ENCODE measurements at regions not wholly inside any gene's neighbourhood (a gene's known extent, or its start where the extent isn't known, plus 50 kb on each side); places are given as distances from the start of the nearest gene placed in this dataset.

- no peak for TF ChIP-seq USF2 (IDR thresholded peaks at IDR 0.05; ENCODE audit: low read length)
- TF ChIP-seq JUND (IDR thresholded peaks at IDR 0.05; ENCODE audit: low read length): no peak
- TF ChIP-seq BRCA1 (IDR thresholded peaks at IDR 0.05; ENCODE audit: low read depth, low read length): no peak
Measured at GRCh38 chr4:166655705-166656104, 578.6 kb downstream of the SPOCK3 start.
